ENCODE measurements at regions not wholly inside any gene's neighbourhood (a gene's known extent, or its start where the extent isn't known, plus 50 kb on each side); places are given as distances from the start of the nearest gene placed in this dataset.

DNA sequence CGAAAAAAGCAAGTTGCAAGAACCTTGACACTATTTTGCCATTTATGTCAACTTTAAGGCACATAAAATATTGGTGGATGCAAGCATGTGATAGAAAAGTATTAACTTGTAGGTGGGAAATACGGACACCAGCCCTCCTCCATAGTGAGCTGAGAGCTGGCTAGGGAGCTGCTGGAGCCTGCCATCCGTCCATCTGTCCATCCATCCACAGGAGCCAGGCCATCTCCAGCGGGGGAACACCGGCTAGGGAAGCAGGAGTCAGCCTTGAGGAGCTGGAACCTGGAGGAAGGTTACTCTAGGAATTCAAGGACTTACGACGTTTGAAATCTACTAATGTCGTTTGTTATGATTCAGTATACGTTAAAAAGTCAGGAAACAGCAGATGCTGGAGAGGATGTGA, 120.7 kb upstream of the C14orf180 start:
- no peak for TF ChIP-seq POLR2A (IDR thresholded peaks at IDR 0.05)
- TF ChIP-seq, protein P1, sequence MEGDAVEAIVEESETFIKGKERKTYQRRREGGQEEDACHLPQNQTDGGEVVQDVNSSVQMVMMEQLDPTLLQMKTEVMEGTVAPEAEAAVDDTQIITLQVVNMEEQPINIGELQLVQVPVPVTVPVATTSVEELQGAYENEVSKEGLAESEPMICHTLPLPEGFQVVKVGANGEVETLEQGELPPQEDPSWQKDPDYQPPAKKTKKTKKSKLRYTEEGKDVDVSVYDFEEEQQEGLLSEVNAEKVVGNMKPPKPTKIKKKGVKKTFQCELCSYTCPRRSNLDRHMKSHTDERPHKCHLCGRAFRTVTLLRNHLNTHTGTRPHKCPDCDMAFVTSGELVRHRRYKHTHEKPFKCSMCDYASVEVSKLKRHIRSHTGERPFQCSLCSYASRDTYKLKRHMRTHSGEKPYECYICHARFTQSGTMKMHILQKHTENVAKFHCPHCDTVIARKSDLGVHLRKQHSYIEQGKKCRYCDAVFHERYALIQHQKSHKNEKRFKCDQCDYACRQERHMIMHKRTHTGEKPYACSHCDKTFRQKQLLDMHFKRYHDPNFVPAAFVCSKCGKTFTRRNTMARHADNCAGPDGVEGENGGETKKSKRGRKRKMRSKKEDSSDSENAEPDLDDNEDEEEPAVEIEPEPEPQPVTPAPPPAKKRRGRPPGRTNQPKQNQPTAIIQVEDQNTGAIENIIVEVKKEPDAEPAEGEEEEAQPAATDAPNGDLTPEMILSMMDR (IDR thresholded peaks at IDR 0.05), result no peak
